HEK293T (cell line): ENCODE measurements at regions not wholly inside any gene's neighbourhood (a gene's known extent, or its start where the extent isn't known, plus 50 kb on each side); places are given as distances from the start of the nearest gene placed in this dataset.

Experiments used
- CTCF ChIA-PET: fragments of 350-600 bp; formaldehyde crosslinking; extraction: SDS; loops from one replicate; lab custom pipeline; 2021; ENCODE audit warnings: antibody characterized with exemption, inconsistent platforms; lab: Yijun Ruan, JAX
- POLR2A ChIA-PET: fragments of 350-600 bp; formaldehyde crosslinking; extraction: SDS; loops from one replicate; lab custom pipeline; 2020; ENCODE audit warnings: antibody characterized with exemption, inconsistent platforms; lab: Yijun Ruan, JAX
- DNase-seq: peaks from one replicate; pipeline ENCODE4 v3.0.0; 2012; ENCODE audit warnings: mixed read lengths; ENCODE audit errors: extremely low spot score
- ARNT ChIP-seq: fragments of 450-650 bp; IDR thresholded peaks from 2 replicates; pipeline ENCODE4 v1.6.1; 2017; ENCODE audit warnings: mild to moderate bottlenecking
- BHLHE40 ChIP-seq: fragments of 450-650 bp; IDR thresholded peaks from 2 replicates; pipeline ENCODE4 v1.6.1; 2016; ENCODE audit warnings: mild to moderate bottlenecking, moderate library complexity, borderline replicate concordance
- CTBP1 ChIP-seq: fragments of 450-650 bp; IDR thresholded peaks from 2 replicates; pipeline ENCODE4 v1.6.1; 2016; ENCODE audit warnings: borderline replicate concordance
- ELF4 ChIP-seq: fragments of 450-650 bp; IDR thresholded peaks from 2 replicates; pipeline ENCODE4 v1.6.1; 2017; ENCODE audit warnings: antibody characterized with exemption
- FOXA1 ChIP-seq: fragments of 450-650 bp; IDR thresholded peaks from 2 replicates; pipeline ENCODE4 v1.6.1; 2016; ENCODE audit warnings: mild to moderate bottlenecking
- FOXK2 ChIP-seq: fragments of 450-650 bp; IDR thresholded peaks from 2 replicates; pipeline ENCODE4 v1.6.1; 2016; ENCODE audit warnings: mild to moderate bottlenecking
- FOXM1 ChIP-seq: fragments of 450-650 bp; IDR thresholded peaks from 2 replicates; pipeline ENCODE4 v1.6.1; 2017; ENCODE audit warnings: mild to moderate bottlenecking, borderline replicate concordance
- HDGF ChIP-seq: fragments of 450-650 bp; IDR thresholded peaks from 2 replicates; pipeline ENCODE4 v1.6.1; 2017; ENCODE audit warnings: antibody characterized with exemption, borderline replicate concordance
- L3MBTL2 ChIP-seq: fragments of 450-650 bp; conservative IDR thresholded peaks from 2 replicates; pipeline ENCODE4 v1.6.1; 2016; ENCODE audit warnings: mild to moderate bottlenecking
- LEF1 ChIP-seq: fragments of 450-650 bp; IDR thresholded peaks from 2 replicates; pipeline ENCODE4 v1.6.1; 2017; ENCODE audit warnings: mild to moderate bottlenecking, borderline replicate concordance
- NFRKB ChIP-seq: fragments of 450-650 bp; IDR thresholded peaks from 2 replicates; pipeline ENCODE4 v1.6.1; 2016; ENCODE audit warnings: mild to moderate bottlenecking, moderate library complexity
- PKNOX1 ChIP-seq: fragments of 450-650 bp; IDR thresholded peaks from 2 replicates; pipeline ENCODE4 v1.6.1; 2016
- SP1 ChIP-seq: fragments of 450-650 bp; IDR thresholded peaks from 2 replicates; pipeline ENCODE4 v1.6.1; 2017
- SUZ12 ChIP-seq: fragments of 450-650 bp; IDR thresholded peaks from 2 replicates; pipeline ENCODE4 v1.6.1; 2016; ENCODE audit warnings: mild to moderate bottlenecking
- TARDBP ChIP-seq: fragments of 450-650 bp; IDR thresholded peaks from 2 replicates; pipeline ENCODE4 v1.6.1; 2016
- ZNF384 ChIP-seq: fragments of 450-650 bp; IDR thresholded peaks from 2 replicates; pipeline ENCODE4 v1.6.1; 2016

- ChIA-PET POLR2A (no interaction called here), CTCF (no interaction called here)
- no peak for DNase-seq
- TF ChIP-seq FOXK2 (no peak), ELF4 (no peak)
Observed at GRCh38 chr6:91161246-91161645, 574.4 kb upstream of the MAP3K7 start.

GRCh38 chr6:91155129-91155785 lies 568.4 kb upstream of the MAP3K7 start:
- no peak for DNase-seq
- ChIA-PET POLR2A (no interaction called here), CTCF (no interaction called here)
- no peak for TF ChIP-seq CTBP1
- no peak for TF ChIP-seq ELF4
- no peak for TF ChIP-seq SUZ12
- TF ChIP-seq ZNF384, result no peak
- TF ChIP-seq LEF1, result no peak
- no peak for TF ChIP-seq FOXK2
- TF ChIP-seq ARNT, result no peak
- TF ChIP-seq BHLHE40, result no peak
- no peak for TF ChIP-seq NFRKB
- TF ChIP-seq FOXM1, result no peak

DNA sequence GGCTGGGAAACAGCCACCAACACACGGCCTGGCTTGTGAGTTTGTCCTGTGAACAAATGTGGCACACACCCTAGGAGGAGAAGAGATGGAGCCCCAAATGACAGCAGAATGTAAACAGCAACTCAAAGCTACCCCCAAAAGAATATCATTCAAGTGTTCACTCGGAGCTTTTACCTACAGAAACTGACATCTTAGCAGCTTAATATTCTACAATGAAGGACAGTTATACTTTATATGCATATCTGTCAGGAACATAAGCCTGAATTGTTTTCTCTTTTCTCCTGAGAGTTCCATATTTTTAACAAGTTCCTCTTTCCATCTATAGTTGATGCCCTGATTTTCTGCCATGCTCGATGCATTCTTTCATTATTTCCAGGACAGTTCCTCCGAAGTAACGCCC lies 566.0 kb upstream of the MAP3K7 start:
- TF ChIP-seq SUZ12 (no peak), PKNOX1 (no peak), NFRKB (no peak), ELF4 (no peak), FOXA1 (no peak), BHLHE40 (no peak), HDGF (no peak), CTBP1 (no peak), LEF1 (no peak)
- no peak for DNase-seq
- CTCF ChIA-PET, result interaction anchor here (1.3 kb wide), 1 partner anchor 72 kb away, joined by 5 read pairs; no protein-coding TSS in a partner anchor
- POLR2A ChIA-PET, result no interaction called here

- CTCF ChIA-PET, result no interaction called here
- DNase-seq, result no peak
- TF ChIP-seq ELF4, result no peak
- TF ChIP-seq L3MBTL2, result no peak
- TF ChIP-seq BHLHE40, result no peak
- no peak for TF ChIP-seq SP1
- TF ChIP-seq FOXA1, result no peak
- no peak for TF ChIP-seq NFRKB
- no peak for TF ChIP-seq FOXM1
- no peak for TF ChIP-seq LEF1
- TF ChIP-seq ZNF384, result no peak
- TF ChIP-seq SUZ12, result no peak
- no peak for TF ChIP-seq CTBP1
- POLR2A ChIA-PET, result no interaction called here
Observed at GRCh38 chr6:91149956-91150705, 563.3 kb upstream of the MAP3K7 start.

- no peak for DNase-seq
- no peak for TF ChIP-seq L3MBTL2
- TF ChIP-seq FOXM1, result no peak
- CTCF ChIA-PET, result no interaction called here
- POLR2A ChIA-PET, result no interaction called here
Observed at GRCh38 chr6:91149246-91149955, 562.5 kb upstream of the MAP3K7 start.

DNA sequence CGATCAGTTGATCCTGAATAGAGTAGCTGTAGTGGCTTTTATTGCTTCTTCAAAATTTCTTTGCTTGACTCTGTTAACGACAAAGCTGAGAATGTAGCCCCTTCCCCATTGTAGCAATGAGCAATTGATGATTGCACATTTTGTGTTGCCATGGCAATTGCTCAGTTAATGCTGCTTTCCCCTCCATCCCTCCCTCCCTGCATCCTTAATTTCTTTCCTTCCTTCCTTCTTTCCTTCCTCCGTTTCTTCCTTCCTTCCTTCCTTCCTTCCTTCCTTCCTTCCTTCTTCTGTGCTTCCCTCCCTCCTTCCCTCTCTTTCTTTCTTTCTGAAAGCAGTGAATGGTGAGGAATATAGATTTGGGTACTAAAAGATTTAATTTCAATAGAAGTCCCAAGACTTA lies 557.3 kb upstream of the MAP3K7 start:
- no peak for DNase-seq
- no peak for TF ChIP-seq SUZ12
- TF ChIP-seq FOXA1, result no peak
- TF ChIP-seq ELF4, result no peak
- TF ChIP-seq L3MBTL2, result no peak
- TF ChIP-seq LEF1, result no peak
- TF ChIP-seq SP1, result no peak
- no peak for TF ChIP-seq FOXM1
- no peak for TF ChIP-seq HDGF
- TF ChIP-seq ARNT, result no peak
- TF ChIP-seq PKNOX1, result no peak
- TF ChIP-seq ZNF384, result no peak
- TF ChIP-seq CTBP1, result no peak
- no peak for TF ChIP-seq FOXK2
- no peak for TF ChIP-seq BHLHE40
- no peak for TF ChIP-seq TARDBP
- TF ChIP-seq NFRKB, result no peak
- CTCF ChIA-PET, result no interaction called here
- POLR2A ChIA-PET, result no interaction called here

DNA sequence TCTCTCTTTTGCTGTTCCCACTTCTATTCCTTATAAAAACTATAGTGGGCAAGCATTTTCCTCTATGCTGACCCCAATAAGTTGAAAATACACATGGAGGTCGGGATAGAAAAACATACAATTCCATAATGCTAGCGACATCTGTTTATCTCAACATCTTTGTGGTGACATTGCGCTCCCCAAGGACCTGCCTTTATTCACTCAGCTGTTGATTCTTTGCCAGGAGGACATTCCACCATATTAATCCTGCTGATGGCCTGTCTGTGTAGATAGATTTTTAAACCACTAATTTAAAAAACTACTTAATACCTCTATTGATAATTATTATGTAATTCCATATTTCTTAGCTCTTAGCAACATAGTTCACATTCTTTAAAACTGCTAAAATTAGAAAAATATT lies 555.3 kb upstream of the MAP3K7 start:
- POLR2A ChIA-PET, result no interaction called here
- no peak for DNase-seq
- TF ChIP-seq CTBP1 (no peak), HDGF (no peak), BHLHE40 (no peak), L3MBTL2 (no peak), LEF1 (no peak)
- CTCF ChIA-PET, result no interaction called here
